ENCODE measurements at regions not wholly inside any gene's neighbourhood (a gene's known extent, or its start where the extent isn't known, plus 50 kb on each side); places are given as distances from the start of the nearest gene placed in this dataset.

GRCh38 chr16:16830973-16831372, 452.0 kb downstream of the NPIPA7 start:
- no peak overlapping the region for H3K4me3 ChIP-seq (replicated peaks in 1 of 2; ENCODE audit: low read depth in 2 of 2, low read length in 2 of 2)
- TF ChIP-seq, protein P1, sequence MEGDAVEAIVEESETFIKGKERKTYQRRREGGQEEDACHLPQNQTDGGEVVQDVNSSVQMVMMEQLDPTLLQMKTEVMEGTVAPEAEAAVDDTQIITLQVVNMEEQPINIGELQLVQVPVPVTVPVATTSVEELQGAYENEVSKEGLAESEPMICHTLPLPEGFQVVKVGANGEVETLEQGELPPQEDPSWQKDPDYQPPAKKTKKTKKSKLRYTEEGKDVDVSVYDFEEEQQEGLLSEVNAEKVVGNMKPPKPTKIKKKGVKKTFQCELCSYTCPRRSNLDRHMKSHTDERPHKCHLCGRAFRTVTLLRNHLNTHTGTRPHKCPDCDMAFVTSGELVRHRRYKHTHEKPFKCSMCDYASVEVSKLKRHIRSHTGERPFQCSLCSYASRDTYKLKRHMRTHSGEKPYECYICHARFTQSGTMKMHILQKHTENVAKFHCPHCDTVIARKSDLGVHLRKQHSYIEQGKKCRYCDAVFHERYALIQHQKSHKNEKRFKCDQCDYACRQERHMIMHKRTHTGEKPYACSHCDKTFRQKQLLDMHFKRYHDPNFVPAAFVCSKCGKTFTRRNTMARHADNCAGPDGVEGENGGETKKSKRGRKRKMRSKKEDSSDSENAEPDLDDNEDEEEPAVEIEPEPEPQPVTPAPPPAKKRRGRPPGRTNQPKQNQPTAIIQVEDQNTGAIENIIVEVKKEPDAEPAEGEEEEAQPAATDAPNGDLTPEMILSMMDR (IDR thresholded peaks at IDR 0.05; ENCODE audit: low read depth, low read length): no peak
- no peak for DNase-seq (ENCODE audit: low read depth in 2 of 2)

- TF ChIP-seq, protein P1 (IDR thresholded peaks at IDR 0.05; ENCODE audit: low read depth, low read length): no peak
- H3K4me3 ChIP-seq (replicated peaks in 1 of 2; ENCODE audit: low read depth in 2 of 2, low read length in 2 of 2): no peak overlapping the region
- no peak for DNase-seq (ENCODE audit: low read depth in 2 of 2)
Measured at GRCh38 chr16:16833165-16833564, 454.2 kb downstream of the NPIPA7 start.

DNA sequence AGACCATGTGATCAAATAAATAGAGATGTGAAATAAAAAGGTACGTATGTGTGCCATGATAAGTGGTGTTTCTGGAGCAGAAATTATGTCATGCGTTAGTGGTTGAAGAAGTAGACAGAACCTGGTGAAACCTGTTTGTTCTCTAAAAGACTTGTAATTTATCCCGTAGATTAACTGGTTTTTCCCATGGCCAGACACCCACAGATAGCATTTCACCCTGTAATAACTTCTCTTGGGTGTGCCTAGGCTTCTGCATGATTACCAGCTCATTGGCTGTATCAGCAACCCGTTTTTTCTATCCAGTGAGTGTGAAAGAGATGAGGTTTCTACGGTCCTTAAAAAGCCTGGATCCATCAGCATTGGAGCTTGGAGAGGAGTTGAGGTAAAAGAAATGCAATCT, 471.3 kb downstream of the NPIPA7 start:
- no peak for DNase-seq (ENCODE audit: low read depth in 2 of 2)
- H3K4me3 ChIP-seq (replicated peaks in 1 of 2; ENCODE audit: low read depth in 2 of 2, low read length in 2 of 2): no peak overlapping the region
- TF ChIP-seq, protein P1 (IDR thresholded peaks at IDR 0.05; ENCODE audit: low read depth, low read length): no peak

- DNase-seq (ENCODE audit: low read depth in 2 of 2): no peak
- TF ChIP-seq, protein P1 (IDR thresholded peaks at IDR 0.05; ENCODE audit: low read depth, low read length): no peak
- no peak overlapping the region for H3K4me3 ChIP-seq (replicated peaks in 1 of 2; ENCODE audit: low read depth in 2 of 2, low read length in 2 of 2)
Measured at GRCh38 chr16:16857012-16857411, 478.1 kb downstream of the NPIPA7 start.

DNA sequence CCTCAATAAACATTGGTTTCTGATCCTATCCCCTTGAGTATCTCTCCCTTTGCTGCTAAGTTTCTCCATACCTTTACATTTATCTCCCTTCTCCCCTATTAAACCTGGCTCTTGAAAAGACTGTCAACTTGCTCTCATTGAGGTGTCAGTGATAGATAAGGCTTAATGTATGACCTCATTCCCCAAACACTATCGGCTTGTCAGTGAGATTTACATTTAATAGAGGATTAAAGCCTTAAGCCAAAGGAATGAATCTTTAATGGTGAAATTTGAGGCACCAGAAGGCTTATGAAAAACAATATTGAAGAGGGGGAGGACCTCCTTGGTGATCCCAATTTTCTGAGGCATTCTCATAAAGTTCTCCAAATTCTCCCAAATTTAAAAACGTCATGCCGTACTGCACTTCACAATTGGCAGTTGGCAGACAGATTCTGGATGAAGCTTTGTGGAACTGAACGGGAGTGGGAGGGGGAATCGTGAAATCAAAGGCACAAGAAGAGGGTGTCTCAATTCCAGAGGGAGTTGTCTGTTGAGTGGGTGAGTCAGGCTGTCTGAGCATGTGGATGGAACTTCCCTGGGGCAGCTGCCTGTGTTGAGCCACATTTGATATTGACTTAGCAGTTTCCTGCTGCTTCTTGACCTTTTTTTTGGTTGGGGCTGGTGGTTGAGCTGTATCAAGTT, 478.8 kb downstream of the NPIPA7 start:
- H3K4me3 ChIP-seq (replicated peaks in 1 of 2; ENCODE audit: low read depth in 2 of 2, low read length in 2 of 2): no peak overlapping the region
- TF ChIP-seq, protein P1 (IDR thresholded peaks at IDR 0.05; ENCODE audit: low read depth, low read length): no peak
- peak in 1 of 2 donors; percentile 0 for DNase-seq (ENCODE audit: low read depth in 2 of 2)

- peak; percentile 27 to 54 for DNase-seq (ENCODE audit: low read depth in 2 of 2)
Measured at GRCh38 chr16:16861546-16861945, 482.6 kb downstream of the NPIPA7 start.

More at GRCh38 chr16:16861546-16861945, 482.6 kb downstream of the NPIPA7 start:
- TF ChIP-seq, protein P1 (IDR thresholded peaks at IDR 0.05; ENCODE audit: low read depth, low read length): peak; percentile 62
- H3K4me3 ChIP-seq (replicated peaks in 1 of 2; ENCODE audit: low read depth in 2 of 2, low read length in 2 of 2): no peak overlapping the region
